GM23338 (cell line): ENCODE measurements at regions not wholly inside any gene's neighbourhood (a gene's known extent, or its start where the extent isn't known, plus 50 kb on each side); places are given as distances from the start of the nearest gene placed in this dataset.

Experiments
- ATAC-seq: fragments of 200-7000 bp; cut with Tn5 transposase; 3 replicates; pipeline ENCODE4 v1.9.1; 2020
- DNase-seq: peaks from one replicate; pipeline ENCODE4 v3.0.0-alpha.2; 2015; ENCODE audit warnings: low spot score
- H2AFZ ChIP-seq: fragments of 200-600 bp; sonication (generic); 2 replicates; pipeline ENCODE4 v1.8.0; 2016; ENCODE audit warnings: antibody characterized with exemption, mild to moderate bottlenecking, moderate library complexity
- H3F3A ChIP-seq: fragments of 200-600 bp; sonication (generic); replicated peaks from 2 replicates; pipeline ENCODE4 v1.8.0; 2017; ENCODE audit warnings: antibody characterized with exemption, mixed run types, low read depth
- H3K27ac ChIP-seq: fragments of 200-600 bp; sonication (generic); 2 replicates; pipeline ENCODE4 v1.6.1; 2016; ENCODE audit warnings: low read depth
- H3K27me3 ChIP-seq: fragments of 200-600 bp; sonication (generic); 2 replicates; pipeline ENCODE4 v1.8.0; 2016; ENCODE audit warnings: mild to moderate bottlenecking, mixed run types, moderate library complexity; ENCODE audit not compliant: insufficient read depth
- H3K36me3 ChIP-seq: fragments of 200-600 bp; sonication (generic); 2 replicates; pipeline ENCODE4 v1.8.0; 2016; ENCODE audit warnings: mild to moderate bottlenecking; ENCODE audit not compliant: insufficient read depth
- H3K4me1 ChIP-seq: fragments of 200-600 bp; sonication (generic); 2 replicates; pipeline ENCODE4 v1.8.0; 2016; ENCODE audit warnings: mild to moderate bottlenecking, moderate library complexity; ENCODE audit not compliant: insufficient read depth
- H3K4me2 ChIP-seq: fragments of 200-600 bp; sonication (generic); 2 replicates; pipeline ENCODE4 v1.7.1; 2017; ENCODE audit warnings: mixed run types
- H3K4me3 ChIP-seq: fragments of 200-600 bp; sonication (generic); 2 replicates; pipeline ENCODE4 v1.6.1; 2016; ENCODE audit warnings: mixed run types
- H3K79me2 ChIP-seq: fragments of 200-600 bp; sonication (generic); replicated peaks from 2 replicates; pipeline ENCODE4 v1.8.0; 2017; ENCODE audit warnings: mild to moderate bottlenecking; ENCODE audit not compliant: insufficient read depth
- H3K9me2 ChIP-seq: fragments of 200-600 bp; sonication (generic); 2 replicates; pipeline ENCODE4 v1.8.0; 2017; ENCODE audit not compliant: insufficient read depth
- H4K20me1 ChIP-seq: fragments of 200-600 bp; sonication (generic); replicated peaks from 2 replicates; pipeline ENCODE4 v1.8.0; 2017; ENCODE audit warnings: mild to moderate bottlenecking; ENCODE audit not compliant: insufficient read depth
- H3K27ac Mint-ChIP-seq: 2 replicates; pipeline ENCODE4 v1.8.0; 2020; ENCODE audit warnings: inconsistent platforms, mild to moderate bottlenecking, moderate library complexity, mixed read lengths
- H3K27me3 Mint-ChIP-seq: 3 replicates; pipeline ENCODE4 v1.8.0; 2022; ENCODE audit warnings: low read depth, mild to moderate bottlenecking, moderate library complexity, mixed read lengths, inconsistent platforms; ENCODE audit not compliant: insufficient read depth, poor library complexity
- H3K36me3 Mint-ChIP-seq: 3 replicates; pipeline ENCODE4 v1.8.0; 2021; ENCODE audit warnings: low read depth, mild to moderate bottlenecking, inconsistent platforms, moderate library complexity, mixed read lengths
- H3K4me1 Mint-ChIP-seq: 3 replicates; pipeline ENCODE4 v1.8.0; 2020; ENCODE audit warnings: mild to moderate bottlenecking, inconsistent platforms, mixed read lengths
- H3K4me3 Mint-ChIP-seq: 3 replicates; pipeline ENCODE4 v1.8.0; 2021; ENCODE audit warnings: moderate library complexity, mild to moderate bottlenecking, inconsistent platforms, mixed read lengths
- H3K9me3 Mint-ChIP-seq: 3 replicates; pipeline ENCODE4 v1.8.0; 2020; ENCODE audit warnings: moderate library complexity, mild to moderate bottlenecking, inconsistent platforms, mixed read lengths
- CREB1 ChIP-seq: fragments of 250-450 bp; sonication (Bioruptor Pico); IDR thresholded peaks from 2 replicates; pipeline ENCODE4 v1.5.0; 2020; ENCODE audit warnings: low read depth, mild to moderate bottlenecking, moderate library complexity
- ETS1 ChIP-seq: IDR thresholded peaks from 2 replicates; pipeline ENCODE4 v1.6.1; 2016; ENCODE audit warnings: antibody characterized with exemption
- EZH2 ChIP-seq: fragments of 200-600 bp; sonication (generic); IDR thresholded peaks from one replicate; pipeline ENCODE4 v1.8.0; 2017; ENCODE audit warnings: antibody characterized with exemption, mild to moderate bottlenecking, low read depth; ENCODE audit not compliant: unreplicated experiment
- EZH2phosphoT487 ChIP-seq: fragments of 200-600 bp; sonication (generic); IDR thresholded peaks from one replicate; pipeline ENCODE4 v1.8.1; 2018; ENCODE audit warnings: antibody characterized with exemption; ENCODE audit not compliant: unreplicated experiment
- JUNB ChIP-seq: IDR thresholded peaks from one replicate; pipeline ENCODE4 v1.6.1; 2016; ENCODE audit warnings: antibody characterized with exemption; ENCODE audit not compliant: unreplicated experiment
- POLR2AphosphoS5 ChIP-seq: IDR thresholded peaks from 2 replicates; pipeline ENCODE4 v1.6.1; 2016; ENCODE audit warnings: antibody characterized with exemption, low read depth
- STAT1 ChIP-seq: IDR thresholded peaks from one replicate; pipeline ENCODE4 v1.6.1; 2016; ENCODE audit warnings: antibody characterized with exemption; ENCODE audit not compliant: unreplicated experiment
- ZNF331 ChIP-seq: fragments of 250-450 bp; sonication (Bioruptor Pico); IDR thresholded peaks from 2 replicates; pipeline ENCODE4 v1.5.0; 2020; ENCODE audit warnings: low read depth, mild to moderate bottlenecking, moderate library complexity
- TF ChIP-seq, protein P1 (sequence below): IDR thresholded peaks from one replicate; pipeline ENCODE4 v1.6.1; 2018; ENCODE audit warnings: antibody characterized with exemption; ENCODE audit not compliant: unreplicated experiment
- TF ChIP-seq, protein P2 (sequence below): fragments of 250-450 bp; sonication (Bioruptor Pico); IDR thresholded peaks from 2 replicates; pipeline ENCODE4 v1.5.0; 2020; ENCODE audit warnings: mild to moderate bottlenecking, moderate library complexity

DNA sequence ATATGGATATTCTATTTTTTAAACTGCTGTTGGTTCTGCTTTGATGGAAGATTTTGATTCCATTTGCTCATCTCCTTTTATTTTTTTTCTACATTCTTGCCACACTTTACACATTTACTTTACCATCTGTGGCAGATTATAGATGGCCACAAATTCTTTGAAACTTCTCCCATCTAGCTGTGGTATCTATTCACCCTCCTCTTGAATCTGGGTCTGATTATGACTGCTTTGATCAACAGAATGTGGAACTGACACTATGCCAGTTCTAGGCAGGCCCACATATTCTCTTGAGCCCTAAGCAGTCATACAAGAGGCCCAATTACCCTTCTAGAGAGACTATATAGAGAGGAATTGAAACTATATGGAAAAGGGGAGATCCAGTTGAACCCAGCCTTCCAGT lies 439.0 kb upstream of the PTGER4 start:
- H3K4me1 Mint-ChIP-seq = no peaks in the 10 kb centered on the region
- H3K27me3 Mint-ChIP-seq = no peaks in the 10 kb centered on the region
- Histone ChIP-seq H4K20me1 (no peaks in the 10 kb centered on the region), H3K27ac (no peak overlapping the region), H3K36me3 (no peaks in the 10 kb centered on the region), H3K27me3 (no peaks in the 10 kb centered on the region), H3K79me2 (no peaks in the 10 kb centered on the region), H3K4me2 (no peak overlapping the region), H3K9me2 (peaks cover 14% of the 10 kb centered on the region), H3K4me3 (no peak overlapping the region), H3F3A (no peaks in the 10 kb centered on the region), H3K4me1 (no peaks in the 10 kb centered on the region), H2AFZ (no peak overlapping the region)
- DNase-seq = no peak
- ATAC-seq = no peak
- no peak overlapping the region for H3K4me3 Mint-ChIP-seq
- peaks cover 7% of the 10 kb centered on the region; the same call in 2 of the 3 replicates for H3K9me3 Mint-ChIP-seq
- no peaks in the 10 kb centered on the region; the same call in 2 of the 3 replicates for H3K36me3 Mint-ChIP-seq
- no peak overlapping the region for H3K27ac Mint-ChIP-seq
- TF ChIP-seq EZH2phosphoT487 (no peak), POLR2AphosphoS5 (no peak), ZNF331 (no peak), EZH2 (no peak), JUNB (no peak), ETS1 (no peak), CREB1 (CRISPR knock-in tag) (no peak), STAT1 (no peak)
- TF ChIP-seq, protein P1, sequence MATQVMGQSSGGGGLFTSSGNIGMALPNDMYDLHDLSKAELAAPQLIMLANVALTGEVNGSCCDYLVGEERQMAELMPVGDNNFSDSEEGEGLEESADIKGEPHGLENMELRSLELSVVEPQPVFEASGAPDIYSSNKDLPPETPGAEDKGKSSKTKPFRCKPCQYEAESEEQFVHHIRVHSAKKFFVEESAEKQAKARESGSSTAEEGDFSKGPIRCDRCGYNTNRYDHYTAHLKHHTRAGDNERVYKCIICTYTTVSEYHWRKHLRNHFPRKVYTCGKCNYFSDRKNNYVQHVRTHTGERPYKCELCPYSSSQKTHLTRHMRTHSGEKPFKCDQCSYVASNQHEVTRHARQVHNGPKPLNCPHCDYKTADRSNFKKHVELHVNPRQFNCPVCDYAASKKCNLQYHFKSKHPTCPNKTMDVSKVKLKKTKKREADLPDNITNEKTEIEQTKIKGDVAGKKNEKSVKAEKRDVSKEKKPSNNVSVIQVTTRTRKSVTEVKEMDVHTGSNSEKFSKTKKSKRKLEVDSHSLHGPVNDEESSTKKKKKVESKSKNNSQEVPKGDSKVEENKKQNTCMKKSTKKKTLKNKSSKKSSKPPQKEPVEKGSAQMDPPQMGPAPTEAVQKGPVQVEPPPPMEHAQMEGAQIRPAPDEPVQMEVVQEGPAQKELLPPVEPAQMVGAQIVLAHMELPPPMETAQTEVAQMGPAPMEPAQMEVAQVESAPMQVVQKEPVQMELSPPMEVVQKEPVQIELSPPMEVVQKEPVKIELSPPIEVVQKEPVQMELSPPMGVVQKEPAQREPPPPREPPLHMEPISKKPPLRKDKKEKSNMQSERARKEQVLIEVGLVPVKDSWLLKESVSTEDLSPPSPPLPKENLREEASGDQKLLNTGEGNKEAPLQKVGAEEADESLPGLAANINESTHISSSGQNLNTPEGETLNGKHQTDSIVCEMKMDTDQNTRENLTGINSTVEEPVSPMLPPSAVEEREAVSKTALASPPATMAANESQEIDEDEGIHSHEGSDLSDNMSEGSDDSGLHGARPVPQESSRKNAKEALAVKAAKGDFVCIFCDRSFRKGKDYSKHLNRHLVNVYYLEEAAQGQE = no peak
- TF ChIP-seq, protein P2, sequence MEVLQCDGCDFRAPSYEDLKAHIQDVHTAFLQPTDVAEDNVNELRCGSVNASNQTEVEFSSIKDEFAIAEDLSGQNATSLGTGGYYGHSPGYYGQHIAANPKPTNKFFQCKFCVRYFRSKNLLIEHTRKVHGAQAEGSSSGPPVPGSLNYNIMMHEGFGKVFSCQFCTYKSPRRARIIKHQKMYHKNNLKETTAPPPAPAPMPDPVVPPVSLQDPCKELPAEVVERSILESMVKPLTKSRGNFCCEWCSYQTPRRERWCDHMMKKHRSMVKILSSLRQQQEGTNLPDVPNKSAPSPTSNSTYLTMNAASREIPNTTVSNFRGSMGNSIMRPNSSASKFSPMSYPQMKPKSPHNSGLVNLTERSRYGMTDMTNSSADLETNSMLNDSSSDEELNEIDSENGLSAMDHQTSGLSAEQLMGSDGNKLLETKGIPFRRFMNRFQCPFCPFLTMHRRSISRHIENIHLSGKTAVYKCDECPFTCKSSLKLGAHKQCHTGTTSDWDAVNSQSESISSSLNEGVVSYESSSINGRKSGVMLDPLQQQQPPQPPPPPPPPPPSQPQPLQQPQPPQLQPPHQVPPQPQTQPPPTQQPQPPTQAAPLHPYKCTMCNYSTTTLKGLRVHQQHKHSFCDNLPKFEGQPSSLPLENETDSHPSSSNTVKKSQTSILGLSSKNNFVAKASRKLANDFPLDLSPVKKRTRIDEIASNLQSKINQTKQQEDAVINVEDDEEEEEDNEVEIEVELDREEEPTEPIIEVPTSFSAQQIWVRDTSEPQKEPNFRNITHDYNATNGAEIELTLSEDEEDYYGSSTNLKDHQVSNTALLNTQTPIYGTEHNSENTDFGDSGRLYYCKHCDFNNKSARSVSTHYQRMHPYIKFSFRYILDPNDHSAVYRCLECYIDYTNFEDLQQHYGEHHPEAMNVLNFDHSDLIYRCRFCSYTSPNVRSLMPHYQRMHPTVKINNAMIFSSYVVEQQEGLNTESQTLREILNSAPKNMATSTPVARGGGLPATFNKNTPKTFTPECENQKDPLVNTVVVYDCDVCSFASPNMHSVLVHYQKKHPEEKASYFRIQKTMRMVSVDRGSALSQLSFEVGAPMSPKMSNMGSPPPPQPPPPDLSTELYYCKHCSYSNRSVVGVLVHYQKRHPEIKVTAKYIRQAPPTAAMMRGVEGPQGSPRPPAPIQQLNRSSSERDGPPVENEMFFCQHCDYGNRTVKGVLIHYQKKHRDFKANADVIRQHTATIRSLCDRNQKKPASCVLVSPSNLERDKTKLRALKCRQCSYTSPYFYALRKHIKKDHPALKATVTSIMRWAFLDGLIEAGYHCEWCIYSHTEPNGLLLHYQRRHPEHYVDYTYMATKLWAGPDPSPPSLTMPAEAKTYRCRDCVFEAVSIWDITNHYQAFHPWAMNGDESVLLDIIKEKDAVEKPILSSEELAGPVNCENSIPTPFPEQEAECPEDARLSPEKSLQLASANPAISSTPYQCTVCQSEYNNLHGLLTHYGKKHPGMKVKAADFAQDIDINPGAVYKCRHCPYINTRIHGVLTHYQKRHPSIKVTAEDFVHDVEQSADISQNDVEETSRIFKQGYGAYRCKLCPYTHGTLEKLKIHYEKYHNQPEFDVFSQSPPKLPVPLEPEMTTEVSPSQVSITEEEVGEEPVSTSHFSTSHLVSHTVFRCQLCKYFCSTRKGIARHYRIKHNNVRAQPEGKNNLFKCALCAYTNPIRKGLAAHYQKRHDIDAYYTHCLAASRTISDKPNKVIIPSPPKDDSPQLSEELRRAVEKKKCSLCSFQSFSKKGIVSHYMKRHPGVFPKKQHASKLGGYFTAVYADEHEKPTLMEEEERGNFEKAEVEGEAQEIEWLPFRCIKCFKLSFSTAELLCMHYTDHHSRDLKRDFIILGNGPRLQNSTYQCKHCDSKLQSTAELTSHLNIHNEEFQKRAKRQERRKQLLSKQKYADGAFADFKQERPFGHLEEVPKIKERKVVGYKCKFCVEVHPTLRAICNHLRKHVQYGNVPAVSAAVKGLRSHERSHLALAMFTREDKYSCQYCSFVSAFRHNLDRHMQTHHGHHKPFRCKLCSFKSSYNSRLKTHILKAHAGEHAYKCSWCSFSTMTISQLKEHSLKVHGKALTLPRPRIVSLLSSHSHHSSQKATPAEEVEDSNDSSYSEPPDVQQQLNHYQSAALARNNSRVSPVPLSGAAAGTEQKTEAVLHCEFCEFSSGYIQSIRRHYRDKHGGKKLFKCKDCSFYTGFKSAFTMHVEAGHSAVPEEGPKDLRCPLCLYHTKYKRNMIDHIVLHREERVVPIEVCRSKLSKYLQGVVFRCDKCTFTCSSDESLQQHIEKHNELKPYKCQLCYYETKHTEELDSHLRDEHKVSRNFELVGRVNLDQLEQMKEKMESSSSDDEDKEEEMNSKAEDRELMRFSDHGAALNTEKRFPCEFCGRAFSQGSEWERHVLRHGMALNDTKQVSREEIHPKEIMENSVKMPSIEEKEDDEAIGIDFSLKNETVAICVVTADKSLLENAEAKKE (CRISPR knock-in tag) = no peak
